HG03103 (cell line): ENCODE measurements at regions not wholly inside any gene's neighbourhood (a gene's known extent, or its start where the extent isn't known, plus 50 kb on each side); places are given as distances from the start of the nearest gene placed in this dataset.

Source experiments
- ATAC-seq: cut with Tn5 transposase; IDR thresholded peaks from one replicate; pipeline ENCODE4 v1.9.1; 2021; ENCODE audit warnings: low read depth; ENCODE audit not compliant: unreplicated experiment

DNA sequence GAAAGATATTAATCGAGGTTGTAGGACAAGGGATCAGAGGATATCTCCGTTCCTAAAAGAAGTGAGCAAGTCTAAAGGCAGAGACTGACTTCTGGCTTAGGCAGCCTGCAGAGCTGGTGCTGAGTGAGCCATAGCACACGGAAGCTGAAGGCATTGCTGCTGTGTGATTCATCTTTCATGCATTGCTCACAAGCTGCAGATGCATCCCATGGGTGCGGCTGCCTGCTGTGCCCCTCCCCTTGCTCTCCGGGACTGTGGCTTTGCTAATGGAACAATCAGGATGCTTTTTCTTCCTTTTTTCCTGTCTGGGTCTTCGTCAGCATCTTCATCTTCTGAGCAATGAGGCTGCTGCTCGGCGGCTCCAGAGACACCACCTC lies 341.4 kb downstream of the DIRAS2 start:
- no peak for ATAC-seq

DNA sequence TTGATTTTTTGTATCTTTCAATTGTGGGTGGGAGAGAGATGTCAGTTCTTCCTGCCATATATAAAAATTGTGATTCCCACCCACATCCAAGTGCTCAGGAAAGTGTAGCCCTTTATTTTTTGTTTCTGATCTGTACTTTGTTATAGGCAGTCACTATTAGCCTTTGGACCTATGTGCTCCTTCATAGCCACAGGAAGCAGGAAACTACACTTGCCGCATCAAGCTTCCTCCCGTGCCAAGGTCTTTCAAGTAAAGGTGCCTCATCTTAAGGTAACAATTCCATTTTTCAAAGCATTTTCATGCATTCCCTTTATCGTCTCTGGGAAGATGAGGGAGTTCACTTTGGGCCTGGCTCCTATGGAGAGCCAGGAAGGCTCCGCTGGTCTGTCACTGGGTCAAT lies 339.0 kb downstream of the DIRAS2 start:
- ATAC-seq, result no peak

- ATAC-seq, result no peak
Measured at GRCh38 chr9:90306158-90306557, 336.5 kb downstream of the DIRAS2 start.

DNA sequence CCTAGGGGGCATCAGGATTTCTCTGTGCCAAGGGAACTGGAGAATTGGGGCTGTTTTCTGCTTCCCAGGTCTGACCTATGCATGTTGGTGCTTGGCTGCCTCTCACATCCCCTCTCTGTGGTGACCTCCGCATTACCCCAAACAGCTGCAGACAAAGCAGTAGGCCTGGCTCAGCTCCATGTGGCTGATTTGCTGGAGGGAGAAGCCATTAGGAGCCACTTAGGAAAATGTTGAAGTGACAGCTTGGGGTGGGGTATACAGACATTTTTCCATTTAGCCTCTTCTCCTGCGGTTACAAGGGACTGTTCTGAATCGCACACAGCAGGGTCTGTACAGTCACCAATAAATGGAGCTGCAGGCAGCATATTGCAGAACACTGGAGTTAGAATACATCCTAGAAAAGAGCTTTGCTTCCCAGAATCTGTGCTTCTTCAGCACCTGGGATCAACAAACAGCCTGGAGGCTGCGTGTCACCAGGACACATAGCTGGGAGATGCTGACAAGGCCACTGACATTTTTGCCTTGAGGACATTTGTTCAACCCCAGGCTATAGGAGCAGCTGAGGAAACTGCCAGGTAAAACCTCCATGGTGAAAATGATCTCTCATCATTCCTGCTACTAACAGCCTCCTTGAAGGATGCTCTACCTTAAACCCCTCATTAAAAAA lies 335.3 kb downstream of the DIRAS2 start:
- ATAC-seq, result no peak

GRCh38 chr9:90307891-90308290 lies 334.7 kb downstream of the DIRAS2 start:
- no peak for ATAC-seq

GRCh38 chr9:90308691-90309090 lies 333.9 kb downstream of the DIRAS2 start:
- no peak for ATAC-seq

DNA sequence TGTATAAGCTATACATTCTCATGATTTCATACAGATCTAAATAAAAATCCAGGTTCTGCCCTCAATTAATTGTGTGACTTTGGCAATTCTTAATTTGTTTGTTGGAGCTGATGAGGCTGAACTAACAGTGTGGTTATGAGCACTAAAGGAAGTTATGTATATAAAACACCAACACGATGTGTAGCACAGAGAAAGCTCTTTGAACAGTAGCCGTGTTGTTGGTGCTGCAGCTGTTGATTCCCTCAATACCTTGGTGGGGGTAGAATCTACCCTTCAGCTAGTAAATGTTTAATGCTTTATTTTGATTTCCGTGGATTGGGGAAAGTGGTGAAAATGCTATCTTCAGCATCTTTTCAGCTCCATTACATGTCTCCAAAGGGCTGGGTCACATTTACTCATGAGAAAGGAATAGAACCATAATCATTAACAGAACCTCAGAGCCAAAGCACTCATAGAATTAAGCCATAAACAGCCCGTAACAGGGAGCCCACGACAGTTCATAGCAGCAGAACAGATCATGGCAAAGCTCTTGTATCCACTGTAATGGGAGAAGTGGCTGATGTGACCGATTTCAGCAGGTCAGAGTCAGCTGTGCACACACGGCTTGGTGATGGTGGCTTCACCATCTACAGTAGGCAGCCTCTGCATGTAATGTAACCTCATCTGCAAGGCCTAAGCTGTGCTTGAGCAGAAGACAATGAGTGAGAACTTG lies 332.7 kb downstream of the DIRAS2 start:
- no peak for ATAC-seq

DNA sequence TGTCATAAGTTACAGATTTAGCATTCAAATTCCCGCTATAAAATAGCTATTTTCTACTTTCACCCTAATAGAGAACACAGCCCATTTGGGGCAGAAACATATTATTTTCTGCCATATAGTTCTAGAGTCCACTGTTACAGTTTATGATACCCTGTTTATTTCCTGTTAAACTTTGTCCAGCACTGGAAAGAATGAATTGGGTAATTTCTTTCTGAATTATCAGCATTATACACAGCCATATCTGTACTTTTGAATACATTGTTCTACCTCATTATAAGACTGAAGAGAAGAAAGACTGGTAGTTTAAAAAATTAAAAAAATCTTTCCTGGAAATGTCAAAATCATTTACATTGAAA lies 332.1 kb downstream of the DIRAS2 start:
- ATAC-seq, result no peak

GRCh38 chr9:90311811-90312210 lies 330.8 kb downstream of the DIRAS2 start:
- ATAC-seq, result no peak

GRCh38 chr9:90322296-90322695 lies 320.3 kb downstream of the DIRAS2 start:
- ATAC-seq, result no peak

- no peak for ATAC-seq
Measured at GRCh38 chr9:90325913-90326653, 316.5 kb downstream of the DIRAS2 start.

GRCh38 chr9:90330231-90330630 lies 312.4 kb downstream of the DIRAS2 start:
- no peak for ATAC-seq

DNA sequence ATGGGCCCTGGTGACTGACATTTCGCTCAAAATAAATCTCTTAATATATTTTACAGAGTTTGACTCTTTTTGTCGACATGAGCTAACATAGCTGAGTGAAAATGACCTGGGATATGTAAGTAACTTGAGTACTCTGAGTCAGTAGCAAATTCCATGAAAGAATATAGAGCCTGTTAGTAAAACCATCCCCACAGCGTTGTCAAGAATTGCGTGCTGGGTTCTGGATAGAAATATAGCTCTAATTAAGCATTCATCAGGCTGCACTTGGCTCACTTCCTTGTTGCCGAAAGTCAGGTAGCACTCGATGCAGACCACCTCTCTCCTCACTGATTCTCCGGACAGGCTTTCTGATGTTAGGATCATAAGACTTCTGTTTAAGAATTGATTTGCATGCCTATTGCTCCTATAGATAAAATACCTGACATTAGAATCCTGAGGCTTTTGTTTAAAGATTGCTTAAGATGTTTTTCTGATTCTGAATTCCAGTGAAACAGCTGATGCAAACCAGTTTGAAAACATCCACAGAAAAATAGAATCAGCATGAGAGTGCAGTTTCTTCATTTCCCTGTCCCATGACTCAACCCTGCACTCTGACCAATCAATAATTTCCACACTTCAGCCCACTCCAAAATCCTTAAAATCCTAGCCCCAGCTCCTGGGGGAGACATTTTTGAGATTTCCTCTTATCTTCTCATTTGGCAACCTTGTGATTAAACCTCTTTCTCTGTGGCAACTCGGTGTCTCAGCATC lies 310.6 kb downstream of the DIRAS2 start:
- ATAC-seq, result no peak

DNA sequence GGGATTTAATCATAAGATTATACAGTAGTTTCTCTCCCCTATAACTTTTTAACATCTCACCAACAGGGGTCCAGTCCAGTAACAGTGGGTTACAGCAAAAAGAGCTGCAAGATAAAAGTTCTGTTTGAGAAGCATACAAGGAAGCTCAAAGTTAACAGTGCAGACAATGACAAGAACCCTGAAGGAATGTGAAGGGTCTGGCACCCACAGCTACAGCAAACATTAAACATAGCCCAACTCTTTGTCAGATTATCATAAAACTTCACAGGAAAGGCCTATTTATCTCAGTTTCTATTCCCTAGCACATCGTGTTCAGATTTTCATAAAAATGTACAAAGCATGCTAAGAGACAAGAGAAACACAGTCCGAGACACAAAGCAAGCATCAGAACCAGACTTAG lies 309.4 kb downstream of the DIRAS2 start:
- no peak for ATAC-seq

DNA sequence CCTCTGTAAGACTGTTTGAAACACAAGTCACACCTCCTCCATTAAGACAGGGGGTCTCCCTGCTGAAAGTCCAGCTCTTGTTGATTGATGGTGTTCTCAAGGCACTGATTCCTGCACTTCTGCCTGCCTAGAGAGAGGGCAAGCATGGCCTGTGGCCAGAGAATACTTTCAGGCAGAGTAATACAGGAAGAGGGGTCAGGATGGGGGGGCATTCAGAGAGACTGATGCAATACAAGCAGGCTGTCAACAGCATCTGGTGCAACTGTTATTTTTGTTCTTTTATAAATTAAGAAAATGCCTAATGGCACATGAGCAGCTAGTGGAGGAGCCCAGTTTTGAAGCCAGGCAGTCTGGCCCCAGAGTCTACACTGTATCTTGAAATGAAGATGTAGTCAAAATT lies 302.2 kb downstream of the DIRAS2 start:
- ATAC-seq, result no peak

- ATAC-seq, result no peak
Measured at GRCh38 chr9:90342607-90343006, 300.0 kb downstream of the DIRAS2 start.

DNA sequence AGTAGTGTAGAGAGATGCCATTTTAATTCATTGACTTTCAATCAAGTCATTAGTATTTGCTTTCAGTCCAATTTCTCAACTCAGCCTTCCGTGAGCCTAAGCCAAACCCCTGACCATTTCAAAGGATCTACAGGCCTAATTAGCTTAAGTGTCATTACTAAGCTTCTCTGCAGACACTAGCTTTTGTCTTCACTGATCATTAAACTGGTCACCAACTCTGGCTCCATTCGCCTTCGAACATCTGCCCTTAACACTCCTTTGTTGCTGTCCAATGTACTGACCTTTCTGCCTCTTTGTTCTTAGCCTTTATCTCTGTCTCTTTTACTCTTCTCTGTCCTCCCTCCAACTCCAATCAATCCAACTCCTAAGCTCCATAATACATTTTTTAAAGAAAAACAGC lies 299.3 kb downstream of the DIRAS2 start:
- ATAC-seq, result no peak

- ATAC-seq, result no peak
Measured at GRCh38 chr9:90343991-90344390, 298.6 kb downstream of the DIRAS2 start.

DNA sequence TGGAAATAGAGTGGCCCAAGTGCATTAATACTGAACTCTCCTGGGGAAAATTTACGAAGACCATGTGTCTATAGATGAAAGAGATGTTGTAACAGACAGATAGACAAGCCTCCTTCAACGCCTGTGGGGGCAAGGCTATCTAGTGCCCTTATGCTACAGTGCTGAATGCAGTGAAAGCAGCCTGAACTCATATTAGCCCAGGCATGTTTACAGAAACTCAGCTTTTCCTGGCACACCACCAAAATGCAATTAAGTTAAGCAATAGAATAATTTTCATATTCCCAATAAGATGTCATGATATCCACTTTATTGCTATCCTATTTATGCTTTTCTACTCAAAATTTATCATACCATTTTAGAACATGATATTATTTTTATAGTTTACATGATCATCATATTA lies 277.0 kb downstream of the DIRAS2 start:
- ATAC-seq, result no peak

GRCh38 chr9:90368241-90368640 lies 274.4 kb downstream of the DIRAS2 start:
- no peak for ATAC-seq

GRCh38 chr9:90368928-90369327 lies 273.7 kb downstream of the DIRAS2 start:
- ATAC-seq, result no peak
